NCI-H460 (cell line): ENCODE measurements at regions not wholly inside any gene's neighbourhood (a gene's known extent, or its start where the extent isn't known, plus 50 kb on each side); places are given as distances from the start of the nearest gene placed in this dataset.
"Not testable (repeated sequence)": the region's sequence is repeated elsewhere in the genome, so short reads cannot be mapped to it uniquely, and the experiment has no call there.

Experiments
- DNase-seq: peaks from one replicate; pipeline ENCODE4 v3.0.0-alpha.2; 2016; ENCODE audit warnings: low read depth; ENCODE audit errors: extremely low read depth

GRCh38 chr2:15681089-15681885 lies 89.6 kb downstream of the DDX1 start:
- DNase-seq = no peak

GRCh38 chr2:15682354-15682753 lies 90.7 kb downstream of the DDX1 start:
- no peak for DNase-seq

- DNase-seq = no peak
Observed at GRCh38 chr2:15684161-15685039, 92.7 kb downstream of the DDX1 start.

- no peak for DNase-seq
Observed at GRCh38 chr2:15685143-15685542, 93.5 kb downstream of the DDX1 start.

- no peak for DNase-seq
Observed at GRCh38 chr2:15686643-15687042, 95.0 kb downstream of the DDX1 start.

- no peak for DNase-seq
Observed at GRCh38 chr2:15687243-15687642, 95.6 kb downstream of the DDX1 start.

GRCh38 chr2:15687720-15688119 lies 96.1 kb downstream of the DDX1 start:
- no peak for DNase-seq

GRCh38 chr2:15688924-15689568 lies 97.4 kb downstream of the DDX1 start:
- DNase-seq = no peak

GRCh38 chr2:15689654-15690053 lies 98.0 kb downstream of the DDX1 start:
- DNase-seq = no peak

GRCh38 chr2:15691586-15692310 lies 100.1 kb downstream of the DDX1 start:
- no peak for DNase-seq

- DNase-seq = no peak
Observed at GRCh38 chr2:15692551-15693377, 101.1 kb downstream of the DDX1 start.

- DNase-seq = no peak
Observed at GRCh38 chr2:15693382-15693781, 101.7 kb downstream of the DDX1 start.

GRCh38 chr2:15693926-15694588 lies 102.4 kb downstream of the DDX1 start:
- DNase-seq = no peak

GRCh38 chr2:15694589-15694986 lies 102.9 kb downstream of the DDX1 start:
- no peak for DNase-seq

GRCh38 chr2:15695582-15696330 lies 104.1 kb downstream of the DDX1 start:
- no peak for DNase-seq

- not testable (repeated sequence) for DNase-seq
Observed at GRCh38 chr2:15696606-15697170, 105.0 kb downstream of the DDX1 start.

- DNase-seq = no peak
Observed at GRCh38 chr2:15700131-15700530, 108.5 kb downstream of the DDX1 start.
